ENCODE measurements at regions not wholly inside any gene's neighbourhood (a gene's known extent, or its start where the extent isn't known, plus 50 kb on each side); places are given as distances from the start of the nearest gene placed in this dataset.
"Not testable (repeated sequence)": the region's sequence is repeated elsewhere in the genome, so short reads cannot be mapped to it uniquely, and the experiment has no call there.

- not testable (repeated sequence) for H3K36me3 Mint-ChIP-seq; H3K4me3 Mint-ChIP-seq; H3K4me1 Mint-ChIP-seq (ENCODE audit: low read depth); H3K27ac Mint-ChIP-seq; H3K9me3 Mint-ChIP-seq (ENCODE audit: low read depth)
- peaks cover 13% of the 10 kb centered on the region for H3K27me3 Mint-ChIP-seq
These were observed 73.9 kb upstream of the FBXO28 start for GRCh38 chr1:224040006-224040405.

DNA sequence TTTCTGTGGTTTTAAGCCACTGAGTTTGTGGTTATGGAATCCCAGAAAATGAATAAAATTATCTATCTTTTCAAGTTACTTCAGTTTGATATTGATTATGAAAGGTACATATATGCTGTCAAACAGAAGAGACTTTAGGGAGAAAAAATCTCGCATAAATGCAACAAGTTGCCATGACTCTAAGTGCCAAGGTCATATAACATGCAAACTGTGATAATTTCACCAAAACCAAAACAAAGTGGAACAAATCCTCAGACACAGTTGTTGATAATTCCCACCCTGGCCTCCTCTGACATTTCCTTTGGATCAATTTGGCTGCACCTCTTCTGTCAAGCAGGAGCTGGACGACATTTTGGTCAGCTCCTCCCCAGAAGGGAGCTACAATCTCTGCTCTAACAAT is 75.1 kb upstream of the FBXO28 start:
- H3K27me3 Mint-ChIP-seq; H3K36me3 Mint-ChIP-seq; H3K27ac Mint-ChIP-seq; H3K9me3 Mint-ChIP-seq (ENCODE audit: low read depth); H3K4me1 Mint-ChIP-seq (ENCODE audit: low read depth); H3K4me3 Mint-ChIP-seq: not testable (repeated sequence)

- H3K4me3 Mint-ChIP-seq; H3K4me1 Mint-ChIP-seq (ENCODE audit: low read depth); H3K27me3 Mint-ChIP-seq; H3K9me3 Mint-ChIP-seq (ENCODE audit: low read depth); H3K36me3 Mint-ChIP-seq; H3K27ac Mint-ChIP-seq: not testable (repeated sequence)
These were observed 76.5 kb upstream of the FBXO28 start for GRCh38 chr1:224037362-224037761.

DNA sequence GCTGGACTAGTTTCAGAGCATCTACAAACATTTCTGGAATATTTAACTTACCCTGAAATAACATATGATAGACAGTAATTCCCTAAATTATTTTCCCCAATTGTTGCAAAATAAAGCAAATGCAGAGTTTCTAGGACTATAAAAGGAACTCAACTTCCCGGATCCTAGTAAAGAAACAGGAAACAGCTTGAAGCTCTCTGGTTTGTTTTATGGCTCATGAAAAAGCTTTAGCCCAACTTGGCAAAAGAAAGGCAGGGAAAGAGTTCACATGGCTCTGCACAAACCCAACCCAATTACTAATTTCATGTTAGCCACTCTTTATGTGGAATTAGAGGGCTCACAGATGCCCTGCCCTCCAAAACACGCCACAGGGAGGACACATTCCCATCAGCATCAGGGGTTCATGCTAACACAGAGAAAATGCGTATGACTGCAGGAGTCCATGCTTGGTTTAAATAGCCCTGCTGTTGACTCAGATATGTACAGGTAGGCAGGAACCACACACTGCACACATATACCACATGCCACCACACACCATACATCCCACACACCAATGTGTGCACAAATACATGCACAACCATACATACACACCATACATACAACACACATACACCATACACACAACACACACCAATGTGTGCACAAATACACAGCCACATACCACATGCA is 81.2 kb upstream of the FBXO28 start:
- H3K9me3 Mint-ChIP-seq (ENCODE audit: low read depth); H3K4me1 Mint-ChIP-seq (ENCODE audit: low read depth); H3K4me3 Mint-ChIP-seq; H3K27ac Mint-ChIP-seq; H3K36me3 Mint-ChIP-seq; H3K27me3 Mint-ChIP-seq: not testable (repeated sequence)

DNA sequence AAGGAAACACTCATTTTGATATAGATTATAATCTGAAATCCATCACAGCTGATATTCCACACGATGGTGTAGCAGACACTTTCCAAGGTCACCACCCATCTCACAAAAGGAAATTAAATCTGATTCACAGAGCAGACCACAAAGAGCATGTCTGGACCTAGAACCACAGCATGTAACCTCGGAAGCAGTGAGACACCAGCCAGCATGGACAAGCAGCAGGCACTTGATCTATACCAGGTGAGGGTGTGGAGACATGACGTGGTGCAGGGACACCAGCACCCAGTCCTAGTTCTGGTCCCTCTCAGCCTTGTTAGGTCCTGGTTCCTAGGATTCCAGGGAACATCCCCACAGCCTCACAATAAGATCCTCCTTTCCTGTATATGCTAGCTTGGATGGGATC is 81.9 kb upstream of the FBXO28 start:
- H3K27ac Mint-ChIP-seq; H3K9me3 Mint-ChIP-seq (ENCODE audit: low read depth); H3K36me3 Mint-ChIP-seq; H3K4me3 Mint-ChIP-seq; H3K27me3 Mint-ChIP-seq; H3K4me1 Mint-ChIP-seq (ENCODE audit: low read depth): not testable (repeated sequence)

DNA sequence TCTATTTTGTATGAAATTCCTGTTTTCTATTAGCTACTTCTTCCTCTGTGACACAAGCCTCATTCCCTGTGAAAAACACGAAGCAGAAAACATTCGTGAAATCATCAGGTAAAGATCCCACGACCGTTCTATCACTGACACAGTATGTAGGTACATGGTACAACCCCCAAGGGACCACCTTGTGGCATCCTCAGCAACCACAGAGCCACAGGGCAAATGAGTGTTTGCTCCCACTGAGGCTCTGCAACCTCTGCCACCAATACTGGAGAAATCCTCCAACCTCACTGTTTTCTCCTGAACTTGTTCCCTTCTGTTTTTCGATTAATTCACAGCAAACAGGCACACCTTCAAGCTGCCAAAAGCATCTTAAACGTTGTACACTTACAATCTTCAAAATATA is 83.7 kb upstream of the FBXO28 start:
- not testable (repeated sequence) for H3K4me1 Mint-ChIP-seq (ENCODE audit: low read depth); H3K27me3 Mint-ChIP-seq; H3K4me3 Mint-ChIP-seq; H3K27ac Mint-ChIP-seq; H3K36me3 Mint-ChIP-seq; H3K9me3 Mint-ChIP-seq (ENCODE audit: low read depth)

DNA sequence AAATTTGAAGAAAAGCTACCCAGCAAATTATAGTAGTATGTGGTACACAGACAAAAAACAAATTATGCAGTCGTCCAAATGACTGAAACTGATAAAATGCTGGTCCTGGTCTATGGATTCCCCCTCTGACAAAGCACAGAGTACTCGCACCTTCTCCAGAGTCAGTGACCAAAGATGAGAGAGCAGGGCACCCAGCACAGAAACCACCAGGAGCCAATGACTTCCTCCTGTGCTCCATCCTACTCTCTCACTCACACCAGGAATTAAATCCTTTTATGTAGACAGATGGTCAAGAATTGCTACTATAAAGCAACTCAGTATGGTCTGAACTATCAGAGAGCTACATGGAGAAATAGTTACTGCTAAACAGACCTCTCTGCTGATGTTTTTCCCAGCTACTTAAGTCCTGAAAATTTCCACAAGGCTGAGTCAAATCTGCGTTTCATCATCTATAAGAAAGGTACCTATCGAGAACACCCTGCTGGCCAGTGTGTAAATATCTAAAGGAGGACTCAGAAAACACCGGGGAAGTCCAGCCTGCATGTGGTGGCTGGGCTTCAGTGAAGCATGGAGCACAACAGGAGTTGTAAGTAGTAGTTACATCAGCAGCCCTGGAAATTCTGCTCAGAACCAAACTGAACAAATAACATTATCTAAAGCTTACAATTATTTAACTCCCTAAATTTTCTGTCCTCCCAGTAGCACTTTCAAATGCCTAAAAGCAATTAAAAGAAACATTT is 84.5 kb upstream of the FBXO28 start:
- not testable (repeated sequence) for H3K27me3 Mint-ChIP-seq; H3K36me3 Mint-ChIP-seq; H3K27ac Mint-ChIP-seq; H3K9me3 Mint-ChIP-seq (ENCODE audit: low read depth); H3K4me1 Mint-ChIP-seq (ENCODE audit: low read depth); H3K4me3 Mint-ChIP-seq

GRCh38 chr1:224028802-224029201 is 85.1 kb upstream of the FBXO28 start:
- H3K27ac Mint-ChIP-seq; H3K9me3 Mint-ChIP-seq (ENCODE audit: low read depth); H3K4me3 Mint-ChIP-seq; H3K36me3 Mint-ChIP-seq; H3K4me1 Mint-ChIP-seq (ENCODE audit: low read depth); H3K27me3 Mint-ChIP-seq: not testable (repeated sequence)

- H3K4me3 Mint-ChIP-seq; H3K4me1 Mint-ChIP-seq (ENCODE audit: low read depth); H3K27ac Mint-ChIP-seq; H3K36me3 Mint-ChIP-seq; H3K9me3 Mint-ChIP-seq (ENCODE audit: low read depth); H3K27me3 Mint-ChIP-seq: not testable (repeated sequence)
These were observed 90.8 kb upstream of the FBXO28 start for GRCh38 chr1:224023122-224023521.

DNA sequence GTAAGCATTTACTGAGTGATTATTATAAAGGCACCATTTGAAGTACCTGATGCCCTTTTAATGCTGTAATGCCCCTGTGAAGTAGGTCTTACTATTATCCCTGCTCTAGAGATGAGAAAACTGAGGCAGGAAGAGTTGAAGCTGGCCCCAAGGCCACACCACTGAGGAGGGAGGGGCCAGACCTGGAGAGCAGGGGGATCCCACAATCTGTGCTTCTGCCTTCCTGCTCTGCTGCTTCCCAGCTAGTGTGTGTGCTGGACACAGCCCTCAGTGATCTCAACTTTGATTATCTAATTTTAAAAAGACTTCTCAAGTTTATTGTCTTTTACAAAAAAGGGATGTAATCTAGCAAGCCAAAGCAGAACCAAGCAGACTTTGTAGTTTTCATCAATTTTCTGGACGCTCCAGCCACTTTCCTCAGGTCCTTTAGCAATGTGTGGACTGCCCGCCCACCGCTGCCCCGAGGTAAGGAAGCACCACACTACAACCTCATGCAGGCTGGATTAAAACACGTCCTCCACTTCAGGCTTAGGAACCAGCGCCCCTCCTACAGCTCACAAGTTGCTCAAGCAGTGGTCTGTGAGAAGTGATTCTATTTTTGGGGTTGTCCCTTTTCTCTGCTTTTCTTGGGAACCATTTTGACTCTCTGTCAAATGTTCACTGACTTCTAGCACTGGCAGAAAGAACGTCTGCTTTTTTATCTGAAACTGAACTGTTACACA is 91.5 kb upstream of the FBXO28 start:
- H3K9me3 Mint-ChIP-seq (ENCODE audit: low read depth); H3K4me1 Mint-ChIP-seq (ENCODE audit: low read depth); H3K4me3 Mint-ChIP-seq; H3K36me3 Mint-ChIP-seq; H3K27ac Mint-ChIP-seq; H3K27me3 Mint-ChIP-seq: not testable (repeated sequence)

DNA sequence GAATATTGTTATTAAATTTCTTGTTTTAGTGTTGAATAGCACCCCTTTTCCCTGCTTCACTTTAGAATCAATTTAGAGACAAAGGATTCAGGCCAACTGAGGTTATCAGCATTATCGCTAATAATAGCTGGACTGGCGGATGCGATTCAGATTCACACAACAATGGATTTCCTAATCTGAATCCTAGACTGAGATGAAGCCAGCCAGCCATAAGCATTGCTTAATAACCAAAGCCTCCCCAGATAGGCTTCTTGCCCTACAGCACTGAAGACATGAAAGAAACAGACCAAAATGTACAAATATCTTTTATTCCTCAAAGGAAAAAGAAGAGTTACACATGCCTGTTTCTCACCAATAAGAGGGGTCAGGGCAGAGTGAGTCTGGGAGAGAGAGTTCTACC is 94.0 kb upstream of the FBXO28 start:
- not testable (repeated sequence) for H3K4me3 Mint-ChIP-seq; H3K36me3 Mint-ChIP-seq; H3K9me3 Mint-ChIP-seq (ENCODE audit: low read depth); H3K27me3 Mint-ChIP-seq; H3K4me1 Mint-ChIP-seq (ENCODE audit: low read depth); H3K27ac Mint-ChIP-seq

DNA sequence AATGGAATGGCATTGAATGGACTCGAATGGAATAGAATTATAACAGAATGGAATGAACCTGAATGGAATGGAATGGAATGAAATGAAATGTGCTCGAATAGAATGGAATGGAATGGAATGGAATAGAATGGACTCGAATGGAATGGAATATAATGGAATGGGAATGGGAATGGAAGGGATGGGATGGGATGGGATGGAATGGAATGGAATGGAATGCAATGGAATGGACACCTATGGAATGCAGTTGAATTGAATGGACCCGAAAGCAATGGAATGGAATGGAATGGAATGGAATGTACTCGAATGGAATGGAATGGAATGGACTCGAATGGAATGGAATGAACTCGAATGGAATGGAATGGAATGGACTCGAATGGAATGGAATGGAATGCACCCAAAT is 98.1 kb upstream of the FBXO28 start:
- not testable (repeated sequence) for H3K27ac Mint-ChIP-seq; H3K4me3 Mint-ChIP-seq; H3K9me3 Mint-ChIP-seq (ENCODE audit: low read depth); H3K36me3 Mint-ChIP-seq; H3K27me3 Mint-ChIP-seq; H3K4me1 Mint-ChIP-seq (ENCODE audit: low read depth)

- Mint-ChIP-seq H3K27me3 (no peaks in the 10 kb centered on the region), H3K9me3 (ENCODE audit: low read depth) (no peaks in the 10 kb centered on the region), H3K27ac (no peak overlapping the region), H3K4me3 (no peak overlapping the region), H3K36me3 (no peaks in the 10 kb centered on the region), H3K4me1 (ENCODE audit: low read depth) (no peaks in the 10 kb centered on the region)
These were observed 99.6 kb upstream of the FBXO28 start for GRCh38 chr1:224014330-224014649.

DNA sequence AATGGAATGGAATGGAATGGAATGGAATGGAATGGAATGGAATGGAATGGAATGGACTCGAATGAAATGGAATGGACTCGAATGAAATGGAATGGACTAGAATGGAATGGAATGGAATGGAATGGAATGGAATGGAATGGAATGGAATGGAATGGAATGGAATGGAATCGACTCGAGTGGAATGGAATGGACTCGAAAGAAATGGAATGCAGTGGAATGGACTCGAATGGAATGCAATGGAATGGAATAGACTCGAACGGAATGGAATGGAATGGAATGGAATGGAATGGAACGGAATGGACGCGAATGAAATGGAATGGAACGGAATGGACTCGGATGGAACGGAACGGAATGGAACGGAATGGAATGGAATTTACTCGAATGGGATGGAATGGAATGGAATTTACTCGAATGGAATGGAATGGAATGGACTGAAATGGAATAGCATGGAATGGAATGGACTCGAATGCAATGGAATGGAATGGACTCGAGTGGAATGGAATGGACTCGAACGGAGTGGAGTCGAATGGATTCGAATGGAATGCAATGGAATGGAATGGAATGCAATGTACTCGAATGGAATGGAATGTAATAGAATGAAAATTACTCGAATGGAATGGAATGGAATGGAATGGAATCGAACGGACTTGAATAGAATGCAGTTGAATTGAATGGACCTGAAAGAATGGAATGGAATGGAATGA is 100.1 kb upstream of the FBXO28 start:
- not testable (repeated sequence) for H3K4me1 Mint-ChIP-seq (ENCODE audit: low read depth); H3K36me3 Mint-ChIP-seq; H3K27me3 Mint-ChIP-seq; H3K27ac Mint-ChIP-seq; H3K9me3 Mint-ChIP-seq (ENCODE audit: low read depth); H3K4me3 Mint-ChIP-seq

GRCh38 chr1:224012807-224013434 is 101.0 kb upstream of the FBXO28 start:
- H3K36me3 Mint-ChIP-seq; H3K4me1 Mint-ChIP-seq (ENCODE audit: low read depth); H3K4me3 Mint-ChIP-seq; H3K27me3 Mint-ChIP-seq; H3K9me3 Mint-ChIP-seq (ENCODE audit: low read depth); H3K27ac Mint-ChIP-seq: not testable (repeated sequence)
